T47D (cell line): ENCODE measurements at regions not wholly inside any gene's neighbourhood (a gene's known extent, or its start where the extent isn't known, plus 50 kb on each side); places are given as distances from the start of the nearest gene placed in this dataset.

Experiments used
- DNase-seq, 2 experiments: peaks; one replicate each; pipeline versions ENCODE4 v3.0.0 to v3.0.0-alpha.2; 2011 to 2012; ENCODE audit warnings: low read depth in 1 of 2, low spot score in 1 of 2
- JUND ChIP-seq: IDR thresholded peaks from 2 replicates; pipeline ENCODE4 v1.6.1; 2012; ENCODE audit warnings: low read depth
- in situ Hi-C: cut with HindIII; loops from 2 replicates; pipeline ENCODE4 v1.10.0; 2016; ENCODE audit warnings: low sequenced_read_pairs, low pct_unique_long_range_greater_than_20kb

GRCh38 chr9:18362166-18362565 lies 111.8 kb upstream of the ADAMTSL1 start:
- TF ChIP-seq JUND: no peak

DNA sequence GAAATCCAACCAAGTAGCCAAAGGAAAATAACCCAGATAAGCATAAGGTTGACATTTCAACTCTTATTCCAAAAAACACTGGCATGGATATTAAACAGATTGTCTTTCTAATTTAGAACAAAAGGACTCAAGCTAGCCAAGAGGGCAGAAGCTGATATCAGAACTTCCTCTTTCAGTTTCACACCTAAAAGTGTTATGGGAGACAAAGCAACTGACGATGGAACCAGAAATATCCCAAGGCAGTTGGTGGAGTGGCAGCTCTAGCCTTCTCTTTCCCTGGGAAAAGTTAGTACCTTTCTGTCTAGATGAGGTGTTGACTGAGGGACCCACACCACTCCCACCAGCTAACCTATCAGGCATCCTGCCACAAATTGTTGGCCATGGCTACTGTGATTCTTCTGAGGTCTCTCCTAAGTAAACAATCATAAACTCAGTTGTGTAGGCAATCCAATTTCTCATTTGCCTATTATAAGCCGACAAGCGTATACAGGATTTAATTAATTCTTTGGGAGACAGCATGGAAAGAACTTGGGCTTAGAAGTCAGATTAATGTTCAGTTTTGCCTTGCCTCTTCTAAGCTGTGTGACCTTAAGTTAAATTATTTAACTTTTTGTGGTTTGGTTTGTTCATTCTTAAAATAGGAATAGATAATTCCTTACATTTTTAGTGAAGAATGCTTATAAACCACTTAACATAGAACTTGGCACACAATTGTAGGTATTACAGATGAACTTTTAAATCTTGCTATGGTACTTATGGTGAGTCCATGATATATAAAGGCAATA lies 110.9 kb upstream of the ADAMTSL1 start:
- in situ Hi-C loops: no loop called here
- no peak for DNase-seq
- TF ChIP-seq JUND: no peak

More at GRCh38 chr9:18362166-18362565, 111.8 kb upstream of the ADAMTSL1 start:
- in situ Hi-C loops: no loop called here
- DNase-seq: no peak

DNA sequence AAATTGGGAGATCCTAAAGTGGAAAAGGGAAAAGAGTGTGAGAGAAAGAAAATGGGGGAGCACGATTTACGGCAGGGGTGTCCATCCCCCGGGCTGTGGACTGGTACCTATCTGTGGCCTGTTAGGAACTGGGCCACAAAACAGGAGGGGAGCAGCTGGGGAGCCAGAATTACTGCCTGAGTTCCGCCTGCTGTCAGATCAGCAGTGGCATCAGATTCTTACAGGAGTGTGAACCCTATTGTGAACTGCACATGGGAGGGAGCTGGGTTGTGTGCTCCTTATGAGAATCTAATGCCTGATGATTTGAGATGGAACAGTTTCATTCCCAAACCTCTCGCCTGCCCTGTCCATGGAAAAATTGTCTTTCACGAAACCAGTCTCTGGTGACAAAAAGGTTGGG lies 108.3 kb upstream of the ADAMTSL1 start:
- no peak for TF ChIP-seq JUND
- DNase-seq: no peak
- in situ Hi-C loops: no loop called here

- DNase-seq: no peak
- TF ChIP-seq JUND: no peak
- in situ Hi-C loops: no loop called here
Measured at GRCh38 chr9:18366184-18366583, 107.8 kb upstream of the ADAMTSL1 start.

DNA sequence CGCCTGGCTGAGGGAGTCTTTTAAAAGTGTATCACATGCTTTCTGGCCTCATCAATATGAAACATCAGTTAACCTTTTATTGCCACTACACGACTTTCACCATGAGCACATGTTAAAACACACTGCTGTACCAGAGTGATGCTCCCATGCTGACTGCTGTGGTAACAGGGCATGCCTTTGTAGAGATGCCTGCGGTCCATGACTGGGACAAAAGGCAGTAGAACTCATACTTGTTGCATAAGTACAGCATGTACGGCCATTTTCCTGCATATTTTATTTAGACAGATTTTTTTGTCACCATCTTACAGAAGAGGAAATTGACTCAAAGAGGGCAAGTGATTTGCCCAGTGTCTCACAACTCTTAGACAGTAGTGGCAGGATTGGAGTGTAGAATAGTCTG lies 105.7 kb upstream of the ADAMTSL1 start:
- in situ Hi-C loops: no loop called here
- no peak for TF ChIP-seq JUND
- DNase-seq: no peak

DNA sequence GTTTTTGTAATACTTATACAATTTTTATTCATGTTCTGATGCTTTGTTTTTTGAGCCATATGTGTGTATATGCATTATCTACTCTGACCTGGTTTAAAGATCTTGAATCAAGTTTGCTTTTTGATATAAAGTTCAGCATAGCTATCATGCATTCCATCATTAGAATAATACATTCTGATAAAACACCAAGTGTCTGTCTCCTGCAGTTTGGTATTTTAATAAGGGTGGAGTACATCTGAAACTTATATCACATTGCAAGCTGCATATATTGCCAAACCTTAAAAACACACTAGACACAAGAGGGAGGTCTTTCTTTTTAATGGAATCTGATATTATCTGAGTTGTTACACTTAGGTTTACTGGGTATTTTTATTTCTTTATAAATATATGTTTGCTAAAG lies 102.8 kb upstream of the ADAMTSL1 start:
- in situ Hi-C loops: no loop called here
- TF ChIP-seq JUND: no peak
- no peak for DNase-seq

DNA sequence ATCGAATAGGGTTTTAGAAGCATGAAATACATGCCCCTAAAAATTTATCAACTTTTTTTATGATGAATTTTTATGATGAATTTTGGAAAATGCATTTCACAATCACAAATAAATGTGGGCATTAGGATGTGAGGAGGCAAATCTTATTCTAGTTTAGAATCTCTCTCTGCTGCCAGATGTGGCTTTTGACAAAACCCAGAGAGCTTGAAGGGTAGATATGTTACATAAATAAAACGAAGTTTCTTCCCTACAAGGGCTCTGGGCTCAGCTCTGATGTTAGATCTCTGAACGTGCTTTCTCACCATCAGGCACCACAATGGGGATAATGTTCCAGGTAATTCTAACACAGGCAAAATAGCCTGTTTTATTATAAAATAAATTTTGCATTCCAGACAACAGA lies 102.3 kb upstream of the ADAMTSL1 start:
- in situ Hi-C loops: no loop called here
- no peak for TF ChIP-seq JUND
- no peak for DNase-seq

DNA sequence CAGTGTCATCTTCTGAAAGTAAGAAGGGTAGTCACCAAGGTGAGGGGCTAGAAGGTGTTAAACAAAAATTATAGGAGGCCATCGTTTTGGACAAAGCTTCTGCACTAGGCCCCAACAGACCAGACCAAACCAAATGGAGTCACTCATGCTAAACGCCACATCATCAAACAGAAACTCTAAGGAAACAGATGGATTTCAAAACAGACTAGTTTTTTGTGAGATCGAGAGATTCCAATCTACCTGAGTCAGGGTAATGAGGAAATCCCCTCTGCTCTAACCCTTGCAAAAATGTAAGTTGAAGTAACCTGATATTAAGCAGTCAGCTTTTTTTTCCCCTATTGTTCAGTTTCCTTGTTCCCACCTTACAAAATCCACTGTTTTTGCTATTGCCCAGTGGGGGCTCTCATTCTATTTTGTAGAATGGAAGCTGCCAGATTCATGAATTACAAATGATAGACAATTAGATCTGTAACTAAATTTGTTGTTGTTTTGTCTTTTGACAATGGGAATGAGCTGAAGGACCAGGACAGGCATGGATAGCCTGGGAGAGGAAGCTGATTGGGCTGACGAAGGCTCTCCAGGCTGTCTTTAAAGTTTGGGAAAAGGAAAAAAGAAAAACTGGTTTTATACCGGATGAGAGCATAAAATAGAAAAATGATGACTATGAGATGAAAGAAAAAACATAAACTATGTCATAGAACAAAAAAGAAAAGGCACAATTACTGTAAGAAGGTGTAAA lies 94.7 kb upstream of the ADAMTSL1 start:
- in situ Hi-C loops: no loop called here
- DNase-seq: no peak

GRCh38 chr9:18382243-18382642 lies 91.7 kb upstream of the ADAMTSL1 start:
- in situ Hi-C loops: no loop called here
- no peak for DNase-seq

More for the DNA sequence above, 94.7 kb upstream of the ADAMTSL1 start:
- no peak for TF ChIP-seq JUND

GRCh38 chr9:18384066-18384465 lies 89.9 kb upstream of the ADAMTSL1 start:
- in situ Hi-C loops: no loop called here
- TF ChIP-seq JUND: no peak
- no peak for DNase-seq

More at GRCh38 chr9:18382243-18382642, 91.7 kb upstream of the ADAMTSL1 start:
- TF ChIP-seq JUND: no peak

GRCh38 chr9:18385696-18386490 lies 88.1 kb upstream of the ADAMTSL1 start:
- TF ChIP-seq JUND: no peak
- in situ Hi-C loops: no loop called here
- DNase-seq: no peak

- no peak for TF ChIP-seq JUND
- no peak for DNase-seq
- in situ Hi-C loops: no loop called here
Measured at GRCh38 chr9:18390393-18390792, 83.6 kb upstream of the ADAMTSL1 start.
